BE2C (cell line): ENCODE measurements at regions not wholly inside any gene's neighbourhood (a gene's known extent, or its start where the extent isn't known, plus 50 kb on each side); places are given as distances from the start of the nearest gene placed in this dataset.

ENCODE experiments used
- DNase-seq: peaks from one replicate; pipeline ENCODE4 v3.0.0-alpha.2; 2020
- H3K27me3 ChIP-seq: fragments of 250-450 bp; sonication (Bioruptor Pico); 2 replicates; pipeline ENCODE4 v1.5.1; 2020; ENCODE audit warnings: mild to moderate bottlenecking
- H3K36me3 ChIP-seq: fragments of 250-450 bp; sonication (Bioruptor Pico); 2 replicates; pipeline ENCODE4 v1.5.1; 2020; ENCODE audit warnings: mild to moderate bottlenecking
- H3K4me1 ChIP-seq: fragments of 250-450 bp; sonication (Bioruptor Pico); 2 replicates; pipeline ENCODE4 v1.5.1; 2020
- H3K4me3 ChIP-seq: 2 replicates; pipeline ENCODE4 v1.5.1; 2011; ENCODE audit warnings: low read depth, low read length
- H3K9me3 ChIP-seq: fragments of 250-450 bp; sonication (Bioruptor Pico); 2 replicates; pipeline ENCODE4 v1.5.1; 2020
- TF ChIP-seq, protein P1 (sequence below): IDR thresholded peaks from 2 replicates; pipeline ENCODE4 v1.5.1; 2012; ENCODE audit warnings: mild to moderate bottlenecking, low read depth, low read length

DNA sequence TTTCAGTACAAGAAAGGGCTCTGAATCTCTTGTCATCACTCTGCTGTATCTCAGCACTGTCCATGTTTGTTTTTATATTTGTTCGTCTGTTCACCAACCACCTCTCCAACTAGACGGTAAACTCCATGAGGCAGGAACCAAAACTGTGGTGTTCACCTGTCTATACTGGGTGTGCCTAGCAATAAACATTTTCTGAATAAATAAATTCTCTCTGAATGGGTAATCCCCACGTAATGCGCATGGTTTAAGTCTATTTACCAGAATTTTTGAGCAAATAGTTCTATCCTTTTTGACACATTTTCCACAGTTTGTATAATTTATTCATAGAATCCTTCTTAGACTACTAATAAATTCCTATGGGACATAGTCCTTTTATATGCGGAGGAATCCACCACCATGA lies 400.6 kb upstream of the CFAP20DC start:
- H3K9me3 ChIP-seq: no peaks in the 10 kb centered on the region

DNA sequence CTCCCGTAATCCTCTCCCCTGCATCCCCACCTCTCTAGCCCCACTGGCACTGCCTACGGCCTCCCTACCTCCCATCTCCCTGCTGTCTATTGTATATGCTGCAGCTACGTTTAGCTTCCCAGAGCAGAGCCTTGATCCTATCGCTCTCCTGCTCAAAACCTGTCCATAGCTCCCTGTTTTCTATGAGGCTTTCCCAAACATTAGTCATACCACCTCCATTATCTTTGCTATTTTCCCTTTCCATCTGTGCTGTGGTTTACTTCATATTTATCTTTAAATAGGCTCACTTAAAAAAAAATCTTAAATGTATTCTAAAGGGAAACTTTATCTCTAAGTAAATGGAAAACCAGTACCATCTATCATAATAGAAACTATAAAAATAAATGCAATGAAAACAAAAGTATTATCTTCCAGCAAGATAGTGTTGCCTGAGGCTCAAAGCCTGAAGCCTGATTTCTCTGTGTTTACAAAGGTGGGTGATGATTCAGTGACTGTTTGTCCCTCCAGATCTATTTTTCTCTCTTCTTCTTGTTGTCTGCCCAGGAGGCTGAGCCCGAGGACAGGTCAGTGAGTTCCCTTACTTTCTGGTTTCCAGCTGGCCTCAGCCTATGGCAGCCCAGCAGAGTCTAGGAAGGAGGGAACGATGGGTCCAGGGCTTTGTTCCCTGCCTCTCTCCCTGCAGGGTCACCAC lies 397.1 kb upstream of the CFAP20DC start:
- no peaks in the 10 kb centered on the region for H3K4me1 ChIP-seq
- H3K4me3 ChIP-seq: no peak overlapping the region
- peak; percentile 23 for DNase-seq
- TF ChIP-seq, protein P1, sequence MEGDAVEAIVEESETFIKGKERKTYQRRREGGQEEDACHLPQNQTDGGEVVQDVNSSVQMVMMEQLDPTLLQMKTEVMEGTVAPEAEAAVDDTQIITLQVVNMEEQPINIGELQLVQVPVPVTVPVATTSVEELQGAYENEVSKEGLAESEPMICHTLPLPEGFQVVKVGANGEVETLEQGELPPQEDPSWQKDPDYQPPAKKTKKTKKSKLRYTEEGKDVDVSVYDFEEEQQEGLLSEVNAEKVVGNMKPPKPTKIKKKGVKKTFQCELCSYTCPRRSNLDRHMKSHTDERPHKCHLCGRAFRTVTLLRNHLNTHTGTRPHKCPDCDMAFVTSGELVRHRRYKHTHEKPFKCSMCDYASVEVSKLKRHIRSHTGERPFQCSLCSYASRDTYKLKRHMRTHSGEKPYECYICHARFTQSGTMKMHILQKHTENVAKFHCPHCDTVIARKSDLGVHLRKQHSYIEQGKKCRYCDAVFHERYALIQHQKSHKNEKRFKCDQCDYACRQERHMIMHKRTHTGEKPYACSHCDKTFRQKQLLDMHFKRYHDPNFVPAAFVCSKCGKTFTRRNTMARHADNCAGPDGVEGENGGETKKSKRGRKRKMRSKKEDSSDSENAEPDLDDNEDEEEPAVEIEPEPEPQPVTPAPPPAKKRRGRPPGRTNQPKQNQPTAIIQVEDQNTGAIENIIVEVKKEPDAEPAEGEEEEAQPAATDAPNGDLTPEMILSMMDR: no peak
- no peaks in the 10 kb centered on the region for H3K27me3 ChIP-seq
- no peaks in the 10 kb centered on the region for H3K9me3 ChIP-seq
- H3K36me3 ChIP-seq: no peaks in the 10 kb centered on the region

More for the DNA sequence above, 400.6 kb upstream of the CFAP20DC start:
- DNase-seq: no peak
- H3K4me3 ChIP-seq: no peak overlapping the region
- no peaks in the 10 kb centered on the region for H3K27me3 ChIP-seq
- TF ChIP-seq, protein P1: no peak
- no peaks in the 10 kb centered on the region for H3K36me3 ChIP-seq
- H3K4me1 ChIP-seq: no peaks in the 10 kb centered on the region

DNA sequence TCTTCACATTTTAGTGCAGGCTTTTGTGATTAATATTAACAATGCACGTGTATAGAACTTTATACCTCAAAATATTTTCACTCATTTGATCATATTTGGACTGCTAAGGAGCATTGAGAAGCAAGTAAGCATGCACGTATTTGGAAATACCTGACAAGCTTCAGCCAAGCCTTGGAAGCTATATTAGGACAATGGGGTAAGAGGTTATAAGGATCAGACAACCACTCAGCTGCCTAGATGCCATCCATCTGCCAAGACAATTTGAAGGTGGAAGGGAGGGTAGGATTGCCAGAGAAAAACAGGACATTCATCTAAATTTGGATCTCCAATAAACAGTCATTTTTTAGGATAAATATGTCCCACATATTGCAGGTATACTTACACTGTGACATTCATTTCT lies 394.9 kb upstream of the CFAP20DC start:
- H3K27me3 ChIP-seq: no peaks in the 10 kb centered on the region
- DNase-seq: no peak
- no peaks in the 10 kb centered on the region for H3K9me3 ChIP-seq
- TF ChIP-seq, protein P1: no peak
- no peaks in the 10 kb centered on the region for H3K4me1 ChIP-seq
- no peak overlapping the region for H3K4me3 ChIP-seq
- H3K36me3 ChIP-seq: no peaks in the 10 kb centered on the region

DNA sequence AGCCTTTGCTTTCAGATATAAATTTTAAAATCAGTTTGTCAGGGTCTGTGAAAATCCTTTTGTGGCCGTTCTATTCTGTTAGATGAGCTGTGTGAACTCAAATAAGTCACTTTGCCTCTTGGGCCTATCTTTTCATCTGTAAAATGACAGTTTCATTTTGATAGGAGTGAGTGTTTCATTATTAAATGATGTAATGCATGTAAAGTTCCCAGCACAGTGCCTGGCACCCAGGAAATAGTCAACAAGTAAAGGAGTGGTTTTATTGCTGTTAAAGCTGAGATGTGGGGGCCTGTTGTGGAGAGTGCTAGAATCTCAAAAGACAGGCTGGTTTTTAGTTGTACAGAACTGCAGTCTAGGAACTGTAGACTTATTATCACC lies 394.5 kb upstream of the CFAP20DC start:
- TF ChIP-seq, protein P1: no peak
- H3K36me3 ChIP-seq: no peaks in the 10 kb centered on the region
- DNase-seq: no peak
- H3K9me3 ChIP-seq: no peaks in the 10 kb centered on the region
- no peak overlapping the region for H3K4me3 ChIP-seq
- H3K27me3 ChIP-seq: no peaks in the 10 kb centered on the region
- no peaks in the 10 kb centered on the region for H3K4me1 ChIP-seq

- DNase-seq: no peak
- no peak overlapping the region for H3K4me3 ChIP-seq
- no peaks in the 10 kb centered on the region for H3K36me3 ChIP-seq
- H3K9me3 ChIP-seq: no peaks in the 10 kb centered on the region
- no peaks in the 10 kb centered on the region for H3K27me3 ChIP-seq
- TF ChIP-seq, protein P1: no peak
- no peaks in the 10 kb centered on the region for H3K4me1 ChIP-seq
Observed at GRCh38 chr3:59443618-59444293, 393.9 kb upstream of the CFAP20DC start.

DNA sequence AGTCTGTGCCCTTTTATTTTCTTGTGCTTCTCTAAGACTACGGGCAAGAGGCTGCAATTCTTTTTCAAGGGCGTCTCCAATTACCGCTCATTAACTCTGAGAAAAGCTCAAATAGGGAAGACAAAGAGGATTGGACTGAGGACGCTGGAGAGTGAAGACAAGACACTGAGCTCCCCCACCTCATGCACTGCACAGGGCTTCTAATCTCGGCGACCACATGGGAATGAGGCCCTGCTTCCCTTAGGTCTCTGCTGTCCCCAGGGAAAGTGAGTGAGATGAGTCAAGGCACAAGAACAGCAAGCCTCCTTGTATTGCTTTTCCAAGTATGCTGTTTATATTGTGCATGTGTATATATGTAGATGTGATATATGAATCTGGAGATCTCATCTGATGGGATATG lies 392.2 kb upstream of the CFAP20DC start:
- H3K9me3 ChIP-seq: no peaks in the 10 kb centered on the region
- no peaks in the 10 kb centered on the region for H3K36me3 ChIP-seq
- no peaks in the 10 kb centered on the region for H3K27me3 ChIP-seq
- TF ChIP-seq, protein P1: no peak
- H3K4me1 ChIP-seq: no peaks in the 10 kb centered on the region
- DNase-seq: no peak
- H3K4me3 ChIP-seq: no peak overlapping the region
